Type B pancreatic cell (in vitro differentiated cells): ENCODE measurements at regions not wholly inside any gene's neighbourhood (a gene's known extent, or its start where the extent isn't known, plus 50 kb on each side); places are given as distances from the start of the nearest gene placed in this dataset.

Experiments
- DNase-seq: peaks from one replicate; pipeline ENCODE4 v3.0.0; 2021; ENCODE audit warnings: mixed read lengths; ENCODE audit not compliant: unreplicated experiment; ENCODE audit errors: extremely low spot score
- H3K27ac Mint-ChIP-seq: 2 replicates; pipeline ENCODE4 v1.8.0; 2021; ENCODE audit warnings: mild to moderate bottlenecking, mixed read lengths
- H3K27me3 Mint-ChIP-seq: 2 replicates; pipeline ENCODE4 v1.8.0; 2021; ENCODE audit warnings: mixed read lengths
- H3K36me3 Mint-ChIP-seq: 2 replicates; pipeline ENCODE4 v1.8.0; 2021; ENCODE audit warnings: mixed read lengths
- H3K4me1 Mint-ChIP-seq: one replicate; pipeline ENCODE4 v1.8.0; 2021; ENCODE audit warnings: mixed read lengths; ENCODE audit not compliant: unreplicated experiment
- H3K4me3 Mint-ChIP-seq: 2 replicates; pipeline ENCODE4 v1.8.0; 2021; ENCODE audit warnings: mild to moderate bottlenecking, mixed read lengths
- H3K9me3 Mint-ChIP-seq: 2 replicates; pipeline ENCODE4 v1.8.0; 2021; ENCODE audit warnings: mixed read lengths
- TF ChIP-seq, protein P1 (sequence below): fragments of 200-600 bp; sonication (generic); conservative IDR thresholded peaks from 2 replicates; pipeline ENCODE4 v1.5.0; 2021; ENCODE audit warnings: antibody characterized with exemption, mild to moderate bottlenecking

DNA sequence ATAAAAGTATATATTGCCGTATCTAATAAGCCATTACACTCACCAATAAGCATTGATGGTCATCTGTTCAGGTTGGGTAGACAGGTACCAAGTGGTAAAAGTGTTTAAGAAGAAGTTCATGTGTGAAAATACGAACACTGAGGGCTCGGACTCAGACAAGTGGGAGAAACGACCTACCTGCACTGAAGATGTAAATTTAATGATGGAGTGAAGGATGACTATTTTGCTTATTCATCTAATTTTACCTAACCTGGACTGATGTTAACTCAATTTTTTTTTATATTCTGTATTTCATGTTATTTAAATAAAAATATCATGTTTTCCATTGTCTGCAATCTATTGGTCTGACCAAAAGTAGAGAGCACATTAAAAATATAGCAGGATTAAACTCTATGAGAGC, 469.1 kb upstream of the BTBD3 start:
- no peaks in the 10 kb centered on the region for H3K27me3 Mint-ChIP-seq
- H3K36me3 Mint-ChIP-seq, result no peaks in the 10 kb centered on the region
- peaks cover 29% of the 10 kb centered on the region for H3K4me1 Mint-ChIP-seq
- no peak for DNase-seq
- no peaks in the 10 kb centered on the region for H3K9me3 Mint-ChIP-seq
- H3K27ac Mint-ChIP-seq, result no peak overlapping the region
- no peak overlapping the region for H3K4me3 Mint-ChIP-seq
- TF ChIP-seq, protein P1, sequence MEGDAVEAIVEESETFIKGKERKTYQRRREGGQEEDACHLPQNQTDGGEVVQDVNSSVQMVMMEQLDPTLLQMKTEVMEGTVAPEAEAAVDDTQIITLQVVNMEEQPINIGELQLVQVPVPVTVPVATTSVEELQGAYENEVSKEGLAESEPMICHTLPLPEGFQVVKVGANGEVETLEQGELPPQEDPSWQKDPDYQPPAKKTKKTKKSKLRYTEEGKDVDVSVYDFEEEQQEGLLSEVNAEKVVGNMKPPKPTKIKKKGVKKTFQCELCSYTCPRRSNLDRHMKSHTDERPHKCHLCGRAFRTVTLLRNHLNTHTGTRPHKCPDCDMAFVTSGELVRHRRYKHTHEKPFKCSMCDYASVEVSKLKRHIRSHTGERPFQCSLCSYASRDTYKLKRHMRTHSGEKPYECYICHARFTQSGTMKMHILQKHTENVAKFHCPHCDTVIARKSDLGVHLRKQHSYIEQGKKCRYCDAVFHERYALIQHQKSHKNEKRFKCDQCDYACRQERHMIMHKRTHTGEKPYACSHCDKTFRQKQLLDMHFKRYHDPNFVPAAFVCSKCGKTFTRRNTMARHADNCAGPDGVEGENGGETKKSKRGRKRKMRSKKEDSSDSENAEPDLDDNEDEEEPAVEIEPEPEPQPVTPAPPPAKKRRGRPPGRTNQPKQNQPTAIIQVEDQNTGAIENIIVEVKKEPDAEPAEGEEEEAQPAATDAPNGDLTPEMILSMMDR, result no peak

DNA sequence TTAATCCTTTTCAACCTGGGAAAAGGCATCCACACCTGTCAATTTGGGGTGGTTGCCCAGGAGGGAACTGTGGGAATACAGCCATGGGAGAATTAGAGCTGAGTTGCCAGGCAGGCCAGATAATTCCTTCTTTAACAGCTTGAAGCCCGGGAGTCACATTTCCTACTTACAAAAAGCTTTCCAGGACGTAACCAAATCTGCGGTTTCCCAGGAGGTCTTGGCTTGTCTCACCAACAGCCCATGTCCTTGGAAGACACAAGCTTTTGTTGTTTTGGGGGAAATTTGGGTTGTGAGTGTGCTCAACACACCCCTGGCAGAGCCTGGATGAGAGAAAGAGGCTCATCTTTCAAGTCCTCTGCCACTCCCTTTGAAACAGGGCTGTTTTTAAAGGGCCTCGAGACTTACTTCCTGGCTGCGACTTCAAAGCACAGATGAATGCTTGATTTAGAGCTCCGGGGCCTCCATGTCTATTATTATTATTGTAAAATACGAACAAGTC, 465.9 kb upstream of the BTBD3 start:
- peaks cover 44% of the 10 kb centered on the region for H3K4me1 Mint-ChIP-seq
- TF ChIP-seq, protein P1, result no peak
- H3K27ac Mint-ChIP-seq, result peak overlapping the region; percentile 26
- DNase-seq, result no peak
- H3K36me3 Mint-ChIP-seq, result no peaks in the 10 kb centered on the region
- H3K27me3 Mint-ChIP-seq, result no peaks in the 10 kb centered on the region
- no peaks in the 10 kb centered on the region for H3K9me3 Mint-ChIP-seq
- no peak overlapping the region for H3K4me3 Mint-ChIP-seq

GRCh38 chr20:11452326-11452725, 465.4 kb upstream of the BTBD3 start:
- Mint-ChIP-seq H3K36me3 (no peaks in the 10 kb centered on the region), H3K27ac (peak overlapping the region; percentile 26), H3K9me3 (no peaks in the 10 kb centered on the region), H3K4me1 (peaks cover 44% of the 10 kb centered on the region), H3K4me3 (no peak overlapping the region), H3K27me3 (no peaks in the 10 kb centered on the region)
- TF ChIP-seq, protein P1, result no peak
- DNase-seq, result no peak

- DNase-seq, result no peak
- Mint-ChIP-seq H3K4me1 (peaks cover 44% of the 10 kb centered on the region), H3K27ac (no peak overlapping the region), H3K27me3 (no peaks in the 10 kb centered on the region), H3K36me3 (no peaks in the 10 kb centered on the region), H3K9me3 (no peaks in the 10 kb centered on the region), H3K4me3 (no peak overlapping the region)
- TF ChIP-seq, protein P1, result no peak
These were observed 464.3 kb upstream of the BTBD3 start for GRCh38 chr20:11453430-11453829.

- Mint-ChIP-seq H3K9me3 (no peaks in the 10 kb centered on the region), H3K27me3 (no peaks in the 10 kb centered on the region), H3K27ac (peak overlapping the region; percentile 83), H3K36me3 (no peaks in the 10 kb centered on the region), H3K4me3 (peak overlapping the region; percentile 32), H3K4me1 (peaks cover 44% of the 10 kb centered on the region)
- TF ChIP-seq, protein P1, result no peak
- DNase-seq, result no peak
These were observed 462.5 kb upstream of the BTBD3 start for GRCh38 chr20:11454966-11455799.
